ENCODE measurements at regions not wholly inside any gene's neighbourhood (a gene's known extent, or its start where the extent isn't known, plus 50 kb on each side); places are given as distances from the start of the nearest gene placed in this dataset.
"Not testable (repeated sequence)": the region's sequence is repeated elsewhere in the genome, so short reads cannot be mapped to it uniquely, and the experiment has no call there.

DNA sequence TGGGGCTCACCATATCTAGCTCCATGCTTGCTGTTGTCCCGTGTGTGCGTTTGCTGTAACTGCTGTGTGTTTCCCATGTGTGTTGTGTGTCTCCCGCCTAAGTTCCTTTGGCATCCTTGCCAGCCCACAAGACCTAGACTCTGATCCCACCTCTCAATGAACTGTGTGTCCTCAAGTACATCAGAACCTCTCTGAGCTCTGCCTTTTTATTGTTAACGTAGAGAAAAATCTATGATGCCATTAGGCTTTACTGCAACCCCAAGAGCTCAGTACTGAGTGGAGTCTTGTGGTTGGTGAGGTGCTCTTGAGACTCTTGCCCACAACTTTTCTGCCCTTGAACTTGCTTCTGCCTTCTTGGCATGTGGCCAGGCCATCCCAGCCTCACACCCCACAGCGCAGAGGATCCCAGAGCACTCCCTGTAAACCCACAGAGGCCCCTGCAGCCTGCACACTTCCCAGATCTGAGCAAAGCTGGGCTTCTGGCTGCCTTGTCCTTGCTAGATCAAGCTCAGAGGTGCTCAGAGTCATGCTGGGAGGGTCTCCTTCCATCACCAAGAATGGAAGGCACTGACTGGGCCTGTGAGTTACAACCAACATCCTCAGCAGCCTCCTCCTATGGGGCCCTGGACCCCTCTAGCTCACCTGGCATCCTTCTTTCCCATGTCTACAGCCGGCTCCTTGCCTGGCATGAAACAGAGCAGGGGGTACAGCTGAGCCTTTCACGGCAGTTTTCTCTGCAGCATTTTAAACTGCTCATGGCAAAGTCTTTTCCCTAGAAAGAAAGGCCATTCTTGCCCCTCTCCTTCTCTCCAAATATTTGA is 643.4 kb downstream of the ACTR3B start:
- Histone ChIP-seq H3K27me3 (ENCODE audit: insufficient read depth, low read length) (no peaks in the 10 kb centered on the region), H3K9ac (ENCODE audit: low read depth, low read length) (no peak overlapping the region)

DNA sequence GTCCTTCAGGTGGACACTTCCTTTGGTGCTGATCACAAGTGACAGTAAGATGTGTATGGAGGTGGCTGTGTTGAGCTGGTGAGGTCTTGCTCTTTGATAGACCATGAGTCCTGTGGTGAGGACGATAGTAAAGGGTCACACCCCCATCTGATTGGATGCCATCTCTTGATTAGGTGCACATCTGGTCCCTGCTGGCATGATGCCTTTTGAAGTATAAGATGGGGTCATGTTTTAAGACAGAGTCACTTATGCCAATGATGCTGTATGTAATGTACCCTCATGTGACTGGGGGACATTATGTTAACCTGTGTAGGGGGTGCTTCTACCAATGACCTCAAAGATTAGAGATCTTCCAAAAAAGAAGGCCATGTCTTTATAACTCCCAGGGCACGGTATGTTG is 644.6 kb downstream of the ACTR3B start:
- Histone ChIP-seq H3K4me3 (ENCODE audit: low read length) (no peak overlapping the region), H3K9me3 (ENCODE audit: insufficient read depth, low read depth, low read length) (peaks cover 10% of the 10 kb centered on the region), H3K9ac (ENCODE audit: low read depth, low read length) (no peak overlapping the region), H3K4me1 (ENCODE audit: insufficient read depth, low read length) (no peaks in the 10 kb centered on the region), H3K27me3 (ENCODE audit: insufficient read depth, low read length) (no peaks in the 10 kb centered on the region), H3K36me3 (ENCODE audit: insufficient read depth, low read depth, low read length) (no peaks in the 10 kb centered on the region), H3K27ac (ENCODE audit: low read length) (no peak overlapping the region)

More for the DNA sequence above, 643.4 kb downstream of the ACTR3B start:
- no peaks in the 10 kb centered on the region for H3K4me1 ChIP-seq (ENCODE audit: insufficient read depth, low read length)
- H3K36me3 ChIP-seq (ENCODE audit: insufficient read depth, low read depth, low read length), result no peaks in the 10 kb centered on the region
- peaks cover 16% of the 10 kb centered on the region for H3K9me3 ChIP-seq (ENCODE audit: insufficient read depth, low read depth, low read length)
- H3K27ac ChIP-seq (ENCODE audit: low read length), result no peak overlapping the region
- H3K4me3 ChIP-seq (ENCODE audit: low read length), result no peak overlapping the region

DNA sequence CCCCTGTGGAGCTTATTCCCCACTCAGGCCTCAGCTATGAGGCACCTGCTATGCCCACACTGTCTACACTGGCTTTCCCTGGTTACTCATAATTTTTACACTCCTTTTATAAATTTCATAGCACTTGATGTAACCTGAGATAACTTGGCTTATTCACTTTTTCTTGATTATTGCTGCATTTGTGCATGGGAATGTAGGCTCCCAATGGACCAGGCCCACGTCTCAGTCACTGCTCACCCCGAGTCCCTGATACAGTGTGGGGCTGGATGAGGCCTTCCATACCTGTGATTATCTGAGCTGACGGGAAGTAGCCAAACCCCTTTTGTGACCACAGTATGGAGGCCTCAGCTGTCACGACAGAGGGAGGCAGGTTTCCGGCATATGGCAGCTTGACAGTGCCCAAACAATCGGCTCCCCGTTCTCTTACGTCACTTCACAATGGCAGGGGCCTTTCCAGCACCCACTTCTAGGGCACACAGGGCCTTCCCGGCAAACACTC is 645.3 kb downstream of the ACTR3B start:
- H3K27me3 ChIP-seq (ENCODE audit: insufficient read depth, low read length), result no peaks in the 10 kb centered on the region
- no peaks in the 10 kb centered on the region for H3K4me1 ChIP-seq (ENCODE audit: insufficient read depth, low read length)
- H3K36me3 ChIP-seq (ENCODE audit: insufficient read depth, low read depth, low read length), result no peaks in the 10 kb centered on the region
- no peak overlapping the region for H3K9ac ChIP-seq (ENCODE audit: low read depth, low read length)
- no peak overlapping the region for H3K27ac ChIP-seq (ENCODE audit: low read length)
- H3K4me3 ChIP-seq (ENCODE audit: low read length), result no peak overlapping the region
- H3K9me3 ChIP-seq (ENCODE audit: insufficient read depth, low read depth, low read length), result peaks cover 9% of the 10 kb centered on the region

DNA sequence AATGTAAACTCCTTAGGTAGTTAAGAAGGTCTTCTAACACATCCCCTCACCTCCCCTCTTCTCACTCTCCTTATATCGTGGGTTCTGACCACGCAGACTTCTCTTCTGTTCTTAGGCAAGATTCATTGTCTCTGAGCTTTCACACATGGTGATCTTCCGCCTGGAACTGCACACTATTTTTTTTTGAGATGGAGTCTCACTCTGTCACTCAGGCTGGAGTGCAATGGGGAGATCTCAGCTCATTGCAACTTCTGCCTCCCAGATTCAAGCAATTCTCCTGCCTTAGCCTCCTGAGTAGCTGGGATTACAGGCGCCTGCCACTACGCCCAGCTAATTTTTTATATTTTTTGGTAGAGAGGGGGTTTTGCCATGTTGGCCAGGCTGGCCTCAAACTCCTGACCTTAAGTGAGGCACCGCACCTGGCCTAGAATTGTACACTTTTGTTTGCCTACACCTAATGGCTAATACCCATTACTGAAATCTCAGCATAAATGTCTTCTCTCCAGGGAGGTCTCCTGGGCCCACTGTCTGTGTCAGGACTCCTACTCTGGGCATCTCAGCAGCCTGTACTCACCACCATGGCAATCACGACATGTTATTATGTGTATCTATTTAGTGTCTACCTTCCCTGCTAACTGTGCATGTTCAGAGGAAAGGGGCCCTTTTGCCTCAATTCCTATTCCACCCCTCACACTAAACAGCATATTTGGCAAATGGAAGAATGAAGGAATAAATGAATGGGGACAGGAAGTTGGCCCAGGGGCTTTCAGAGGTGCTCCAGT is 646.3 kb upstream of the DPP6 start:
- no peak overlapping the region for H3K4me3 ChIP-seq (ENCODE audit: low read length)
- no peak overlapping the region for H3K9ac ChIP-seq (ENCODE audit: low read depth, low read length)
- H3K36me3 ChIP-seq (ENCODE audit: insufficient read depth, low read depth, low read length), result no peaks in the 10 kb centered on the region
- peaks cover 11% of the 10 kb centered on the region for H3K9me3 ChIP-seq (ENCODE audit: insufficient read depth, low read depth, low read length)
- no peaks in the 10 kb centered on the region for H3K4me1 ChIP-seq (ENCODE audit: insufficient read depth, low read length)
- no peaks in the 10 kb centered on the region for H3K27me3 ChIP-seq (ENCODE audit: insufficient read depth, low read length)
- no peak overlapping the region for H3K27ac ChIP-seq (ENCODE audit: low read length)

DNA sequence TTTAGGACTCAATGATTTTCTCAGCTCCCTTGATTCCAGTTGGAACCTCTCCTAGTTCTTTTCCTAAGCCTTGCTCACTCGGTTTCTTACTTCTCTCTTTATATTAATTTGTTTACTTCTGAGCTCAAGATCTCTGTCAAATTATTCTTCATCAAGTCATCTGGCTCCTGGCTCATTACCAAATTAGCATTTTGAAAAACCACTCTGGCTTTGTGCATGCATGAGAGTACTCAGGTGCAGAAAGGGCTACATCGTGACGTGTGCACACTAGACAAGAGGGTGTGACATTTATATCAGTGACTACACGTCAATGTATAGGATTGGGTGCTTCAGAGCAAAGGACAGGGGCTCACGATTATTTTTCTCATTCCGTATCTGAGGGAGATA is 645.7 kb upstream of the DPP6 start:
- H3K4me3 ChIP-seq (ENCODE audit: low read length), result no peak overlapping the region
- H3K9me3 ChIP-seq (ENCODE audit: insufficient read depth, low read depth, low read length), result peaks cover 12% of the 10 kb centered on the region
- no peak overlapping the region for H3K9ac ChIP-seq (ENCODE audit: low read depth, low read length)
- no peaks in the 10 kb centered on the region for H3K36me3 ChIP-seq (ENCODE audit: insufficient read depth, low read depth, low read length)
- H3K27me3 ChIP-seq (ENCODE audit: insufficient read depth, low read length), result no peaks in the 10 kb centered on the region
- H3K4me1 ChIP-seq (ENCODE audit: insufficient read depth, low read length), result no peaks in the 10 kb centered on the region
- H3K27ac ChIP-seq (ENCODE audit: low read length), result no peak overlapping the region

DNA sequence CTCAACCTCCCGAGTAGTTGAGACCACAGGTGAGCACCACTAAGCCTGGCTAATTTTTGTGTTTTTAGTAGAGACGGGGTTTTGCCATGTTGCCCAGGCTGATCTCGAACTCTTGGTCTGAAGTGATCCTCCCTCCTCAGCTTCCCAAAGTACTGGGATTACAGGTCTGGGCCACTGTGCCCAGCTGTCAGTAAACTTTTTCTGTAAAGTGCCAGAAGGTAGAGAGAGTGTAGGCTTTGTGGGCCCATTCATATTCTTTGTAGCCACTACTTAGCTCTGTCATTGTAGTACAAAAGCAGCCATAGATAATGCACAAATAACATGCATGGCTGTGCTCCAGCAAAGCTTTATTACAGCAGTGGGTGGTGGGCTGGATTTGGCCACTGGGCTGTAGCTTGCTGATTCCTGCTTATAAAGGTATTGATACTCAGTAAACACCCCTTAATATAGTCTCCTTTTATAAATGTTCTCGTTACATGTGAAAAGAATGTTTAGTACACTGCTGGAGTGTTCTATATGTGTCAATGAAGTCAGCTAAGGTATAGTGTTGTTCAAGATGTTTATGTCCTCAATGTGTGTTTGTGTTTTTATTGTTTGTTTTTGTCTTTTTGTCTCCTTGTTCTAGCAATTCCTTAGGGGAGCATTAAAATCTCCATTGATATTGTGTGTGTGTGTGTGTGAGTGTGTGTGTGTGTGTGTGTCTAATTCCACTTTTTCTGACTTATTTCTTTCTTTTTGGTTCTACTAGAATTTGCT is 644.7 kb upstream of the DPP6 start:
- H3K4me1 ChIP-seq (ENCODE audit: insufficient read depth, low read length), result no peaks in the 10 kb centered on the region
- H3K4me3 ChIP-seq (ENCODE audit: low read length), result no peak overlapping the region
- H3K27me3 ChIP-seq (ENCODE audit: insufficient read depth, low read length), result no peaks in the 10 kb centered on the region
- no peak overlapping the region for H3K9ac ChIP-seq (ENCODE audit: low read depth, low read length)
- no peak overlapping the region for H3K27ac ChIP-seq (ENCODE audit: low read length)
- H3K36me3 ChIP-seq (ENCODE audit: insufficient read depth, low read depth, low read length), result no peaks in the 10 kb centered on the region
- H3K9me3 ChIP-seq (ENCODE audit: insufficient read depth, low read depth, low read length), result peaks cover 12% of the 10 kb centered on the region

DNA sequence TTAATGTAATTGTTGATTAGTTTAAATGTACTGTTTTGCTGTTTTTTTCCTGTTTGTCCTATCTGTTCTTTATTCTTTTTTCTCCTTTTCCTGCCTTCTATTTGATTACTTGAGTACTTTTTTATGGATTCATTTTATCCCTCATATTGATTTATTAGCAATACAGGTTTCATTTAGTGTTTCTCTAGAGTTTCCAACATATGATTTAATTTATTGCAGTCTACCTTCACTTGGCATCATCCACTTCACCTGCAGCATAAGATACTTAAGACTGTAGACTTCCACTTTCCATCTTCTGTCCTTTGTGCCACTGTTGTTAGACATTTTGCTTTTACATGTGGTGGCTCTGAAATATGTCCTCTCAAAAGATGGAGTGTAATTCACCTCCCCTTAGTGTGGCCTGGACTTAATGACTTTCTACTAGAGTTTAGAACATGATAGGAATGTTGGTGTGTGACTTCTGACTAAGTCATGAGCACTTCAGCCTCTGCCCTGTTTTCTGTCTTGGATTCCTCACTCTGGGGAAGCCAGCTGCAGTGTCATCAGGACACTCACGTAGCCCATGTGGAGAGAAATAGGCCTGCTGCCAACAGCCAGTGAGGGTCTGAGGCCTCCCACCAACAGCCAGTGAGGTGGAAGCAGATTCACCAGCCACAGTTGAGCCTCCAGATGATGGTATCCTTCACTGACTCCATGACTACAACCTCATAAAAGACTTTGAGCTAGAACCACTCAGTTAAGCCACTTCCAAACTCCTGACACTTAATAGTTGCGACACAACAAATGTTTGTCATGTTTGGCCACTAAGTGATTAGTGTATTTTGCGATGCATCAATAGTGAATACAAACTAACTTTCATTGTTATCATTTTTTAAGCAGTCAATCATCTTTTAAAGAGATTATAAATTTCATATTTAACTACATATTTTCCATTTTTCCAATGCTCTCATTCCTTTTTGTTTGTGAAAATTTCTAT is 643.5 kb upstream of the DPP6 start:
- Histone ChIP-seq H3K9ac (ENCODE audit: low read depth, low read length) (no peak overlapping the region), H3K36me3 (ENCODE audit: insufficient read depth, low read depth, low read length) (no peaks in the 10 kb centered on the region), H3K4me3 (ENCODE audit: low read length) (no peak overlapping the region), H3K27ac (ENCODE audit: low read length) (no peak overlapping the region), H3K4me1 (ENCODE audit: insufficient read depth, low read length) (no peaks in the 10 kb centered on the region), H3K9me3 (ENCODE audit: insufficient read depth, low read depth, low read length) (peaks cover 12% of the 10 kb centered on the region), H3K27me3 (ENCODE audit: insufficient read depth, low read length) (no peaks in the 10 kb centered on the region)

DNA sequence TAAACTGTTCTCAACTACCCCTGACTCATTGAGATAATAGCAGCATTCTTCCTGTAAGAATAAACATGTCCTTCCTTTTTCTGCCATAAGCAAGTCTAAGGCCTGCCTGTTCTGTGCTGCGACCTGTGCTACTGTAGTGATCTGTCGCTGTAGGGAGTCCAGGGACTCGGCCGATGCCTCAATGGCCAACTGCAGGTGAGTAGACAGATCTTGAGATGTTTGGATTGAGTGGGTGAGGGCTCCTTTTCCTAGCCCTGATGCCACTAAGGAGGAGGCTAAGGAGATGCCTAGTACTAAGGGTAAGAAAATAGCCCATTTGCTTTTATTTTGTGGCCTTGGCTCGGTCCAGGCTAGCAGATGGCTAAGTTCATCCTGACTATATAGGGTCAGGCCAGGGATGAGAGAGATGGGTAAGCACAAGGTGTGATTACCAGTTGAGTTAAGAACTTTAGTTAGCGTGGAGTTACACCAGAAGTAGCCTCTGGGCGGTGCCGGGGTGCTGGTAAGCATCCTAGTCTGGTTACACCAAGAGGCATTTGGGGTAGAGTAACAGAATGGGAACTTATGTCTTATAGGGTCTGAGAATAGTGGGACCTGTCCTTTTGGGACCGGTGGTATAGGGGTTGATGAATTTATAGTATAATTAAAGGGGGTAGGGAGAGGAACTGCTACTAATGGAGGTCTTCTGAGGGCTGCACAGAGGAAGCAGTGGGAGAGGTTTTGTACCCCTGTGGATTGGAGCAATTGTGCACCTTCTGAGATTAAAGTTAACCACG is 642.4 kb upstream of the DPP6 start:
- H3K27ac ChIP-seq (ENCODE audit: low read length); H3K9ac ChIP-seq (ENCODE audit: low read depth, low read length); H3K4me3 ChIP-seq (ENCODE audit: low read length); H3K27me3 ChIP-seq (ENCODE audit: insufficient read depth, low read length); H3K4me1 ChIP-seq (ENCODE audit: insufficient read depth, low read length); H3K36me3 ChIP-seq (ENCODE audit: insufficient read depth, low read depth, low read length): not testable (repeated sequence)
- peaks cover 12% of the 10 kb centered on the region for H3K9me3 ChIP-seq (ENCODE audit: insufficient read depth, low read depth, low read length)

DNA sequence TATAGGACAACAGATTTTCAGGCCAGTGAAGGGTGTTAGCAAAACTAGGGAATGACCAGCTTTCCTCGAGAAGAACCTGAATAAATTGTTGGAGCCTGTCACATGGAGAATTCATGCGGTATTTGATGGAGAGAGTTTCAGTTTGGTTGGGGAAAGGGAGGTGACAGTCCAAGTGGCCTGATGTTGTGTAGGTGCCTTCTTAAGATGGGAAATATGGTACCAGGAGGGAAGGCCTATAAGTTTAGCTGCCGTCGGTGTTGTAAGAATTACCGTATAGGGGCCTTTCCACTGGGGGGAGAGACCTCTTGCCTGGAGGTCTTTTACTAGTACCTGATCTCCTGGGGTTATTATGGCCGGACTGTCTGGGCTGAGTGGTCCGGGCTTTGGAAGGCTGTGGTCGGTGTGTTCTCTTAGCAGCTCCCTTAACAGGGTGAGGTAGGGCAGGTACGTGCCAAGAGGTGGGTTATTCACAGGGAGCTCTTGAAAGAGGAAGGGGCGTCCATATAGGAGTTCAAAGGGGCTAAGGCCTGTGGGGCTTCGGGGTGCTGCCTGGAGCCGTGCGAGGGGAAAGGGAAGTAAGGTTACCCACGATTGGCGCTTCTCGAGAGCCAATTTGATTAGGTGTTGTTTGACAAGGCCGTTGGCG is 641.1 kb upstream of the DPP6 start:
- H3K27ac ChIP-seq (ENCODE audit: low read length); H3K27me3 ChIP-seq (ENCODE audit: insufficient read depth, low read length); H3K9ac ChIP-seq (ENCODE audit: low read depth, low read length); H3K9me3 ChIP-seq (ENCODE audit: insufficient read depth, low read depth, low read length); H3K36me3 ChIP-seq (ENCODE audit: insufficient read depth, low read depth, low read length); H3K4me1 ChIP-seq (ENCODE audit: insufficient read depth, low read length); H3K4me3 ChIP-seq (ENCODE audit: low read length): not testable (repeated sequence)

DNA sequence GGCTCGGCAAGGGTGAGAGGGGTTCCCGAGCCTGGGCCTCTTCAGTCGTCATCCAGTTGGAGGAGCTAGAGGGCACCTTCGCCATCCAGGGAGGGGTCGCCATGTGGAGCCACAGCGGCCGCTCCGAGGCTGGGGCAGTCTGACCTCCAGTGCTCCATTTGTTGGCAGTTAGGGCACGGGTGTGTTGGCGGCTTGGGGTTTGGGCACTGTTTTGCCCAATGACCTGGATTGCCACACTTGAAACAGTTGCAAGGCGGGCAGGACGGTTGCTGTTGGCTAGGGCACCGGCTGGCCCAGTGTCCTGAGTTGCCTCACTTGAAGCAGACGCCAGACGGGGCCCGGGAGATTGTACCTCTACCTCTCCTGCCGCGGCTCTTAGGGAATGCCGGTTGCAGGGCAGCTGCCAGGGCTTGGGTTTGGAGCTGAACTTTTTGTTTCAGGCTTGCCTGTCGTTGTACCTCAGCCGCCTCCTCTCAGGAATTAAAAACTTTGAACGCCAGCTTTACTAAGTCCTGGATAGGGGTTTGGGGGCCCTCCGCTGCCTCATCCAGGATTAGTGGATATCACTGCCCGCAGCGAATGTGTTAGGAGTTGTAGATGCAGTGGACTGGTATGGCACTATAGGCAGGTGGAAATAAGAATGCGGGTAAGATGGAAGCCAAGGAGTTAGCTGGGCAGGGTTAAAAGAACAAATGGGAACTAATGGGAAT is 639.9 kb upstream of the DPP6 start:
- not testable (repeated sequence) for H3K9ac ChIP-seq (ENCODE audit: low read depth, low read length); H3K27me3 ChIP-seq (ENCODE audit: insufficient read depth, low read length); H3K4me3 ChIP-seq (ENCODE audit: low read length); H3K9me3 ChIP-seq (ENCODE audit: insufficient read depth, low read depth, low read length); H3K36me3 ChIP-seq (ENCODE audit: insufficient read depth, low read depth, low read length); H3K27ac ChIP-seq (ENCODE audit: low read length); H3K4me1 ChIP-seq (ENCODE audit: insufficient read depth, low read length)

Measured in iPS-20b (cell line).